ENCODE measurements at regions not wholly inside any gene's neighbourhood (a gene's known extent, or its start where the extent isn't known, plus 50 kb on each side); places are given as distances from the start of the nearest gene placed in this dataset.

DNA sequence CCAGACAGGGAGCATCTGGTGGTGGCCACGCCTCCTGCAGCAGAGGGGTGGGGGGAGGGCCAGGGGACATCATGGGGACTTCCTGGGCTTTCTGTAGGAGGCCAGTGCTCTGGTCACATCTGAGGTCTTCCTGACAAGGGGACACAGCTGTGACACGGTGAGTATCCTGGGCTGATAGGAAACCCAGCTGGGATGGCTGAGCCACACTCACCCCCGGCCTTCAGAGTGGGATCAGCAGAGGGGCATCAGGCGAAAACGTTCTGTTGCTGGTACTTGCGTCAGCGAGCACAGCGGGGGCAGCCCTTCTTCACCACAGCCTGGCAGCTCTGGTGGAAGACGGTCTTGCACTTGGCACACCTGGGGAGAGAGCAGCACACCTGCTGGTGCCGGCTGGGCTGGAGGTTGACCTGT, 122.9 kb upstream of the SMURF2 start (continued):
- TF ChIP-seq, protein P1, sequence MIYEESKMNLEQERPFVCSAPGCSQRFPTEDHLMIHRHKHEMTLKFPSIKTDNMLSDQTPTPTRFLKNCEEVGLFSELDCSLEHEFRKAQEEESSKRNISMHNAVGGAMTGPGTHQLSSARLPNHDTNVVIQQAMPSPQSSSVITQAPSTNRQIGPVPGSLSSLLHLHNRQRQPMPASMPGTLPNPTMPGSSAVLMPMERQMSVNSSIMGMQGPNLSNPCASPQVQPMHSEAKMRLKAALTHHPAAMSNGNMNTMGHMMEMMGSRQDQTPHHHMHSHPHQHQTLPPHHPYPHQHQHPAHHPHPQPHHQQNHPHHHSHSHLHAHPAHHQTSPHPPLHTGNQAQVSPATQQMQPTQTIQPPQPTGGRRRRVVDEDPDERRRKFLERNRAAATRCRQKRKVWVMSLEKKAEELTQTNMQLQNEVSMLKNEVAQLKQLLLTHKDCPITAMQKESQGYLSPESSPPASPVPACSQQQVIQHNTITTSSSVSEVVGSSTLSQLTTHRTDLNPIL (CRISPR knock-in tag; IDR thresholded peaks at IDR 0.05; ENCODE audit: low read depth): no peak
- no peak for TF ChIP-seq BACH2 (CRISPR knock-in tag; IDR thresholded peaks at IDR 0.05; ENCODE audit: borderline replicate concordance)
- no peak for TF ChIP-seq TOX (CRISPR knock-in tag; IDR thresholded peaks at IDR 0.05; ENCODE audit: borderline replicate concordance)
- TF ChIP-seq ZC3H10 (CRISPR knock-in tag; IDR thresholded peaks at IDR 0.05): no peak

DNA sequence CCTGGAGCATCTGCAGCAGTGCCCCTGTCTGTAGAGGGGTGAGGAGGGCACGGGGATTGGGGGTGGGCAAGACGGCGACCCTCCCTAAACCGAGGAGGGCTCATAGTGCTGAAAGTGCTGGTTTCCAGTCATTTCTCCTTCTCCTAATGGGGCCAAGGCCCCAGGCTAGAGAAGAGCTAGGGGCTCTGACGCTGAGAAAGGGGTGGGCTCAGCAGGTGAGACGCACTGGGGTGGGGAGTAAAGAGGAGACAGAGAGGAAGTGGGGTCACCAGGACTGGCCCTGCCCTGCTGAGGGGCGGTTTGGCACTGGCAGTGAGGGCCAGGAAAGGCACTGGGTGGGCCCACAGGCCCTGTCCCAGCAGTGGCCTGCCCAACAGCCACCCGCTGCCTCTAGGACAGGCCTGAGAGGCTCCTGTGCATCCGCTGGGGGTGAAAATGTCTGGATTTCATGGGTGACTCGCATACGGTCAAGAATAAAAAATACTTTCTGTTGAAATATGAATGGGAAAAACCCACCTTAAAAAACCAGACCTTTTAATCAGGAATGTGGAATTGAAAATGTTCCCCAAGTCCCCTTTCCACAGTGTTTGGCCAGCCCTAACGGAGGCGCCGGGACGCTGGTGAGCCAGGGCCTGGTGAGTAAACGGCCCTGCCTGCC, 122.4 kb upstream of the SMURF2 start:
- no peak for ATAC-seq

DNA sequence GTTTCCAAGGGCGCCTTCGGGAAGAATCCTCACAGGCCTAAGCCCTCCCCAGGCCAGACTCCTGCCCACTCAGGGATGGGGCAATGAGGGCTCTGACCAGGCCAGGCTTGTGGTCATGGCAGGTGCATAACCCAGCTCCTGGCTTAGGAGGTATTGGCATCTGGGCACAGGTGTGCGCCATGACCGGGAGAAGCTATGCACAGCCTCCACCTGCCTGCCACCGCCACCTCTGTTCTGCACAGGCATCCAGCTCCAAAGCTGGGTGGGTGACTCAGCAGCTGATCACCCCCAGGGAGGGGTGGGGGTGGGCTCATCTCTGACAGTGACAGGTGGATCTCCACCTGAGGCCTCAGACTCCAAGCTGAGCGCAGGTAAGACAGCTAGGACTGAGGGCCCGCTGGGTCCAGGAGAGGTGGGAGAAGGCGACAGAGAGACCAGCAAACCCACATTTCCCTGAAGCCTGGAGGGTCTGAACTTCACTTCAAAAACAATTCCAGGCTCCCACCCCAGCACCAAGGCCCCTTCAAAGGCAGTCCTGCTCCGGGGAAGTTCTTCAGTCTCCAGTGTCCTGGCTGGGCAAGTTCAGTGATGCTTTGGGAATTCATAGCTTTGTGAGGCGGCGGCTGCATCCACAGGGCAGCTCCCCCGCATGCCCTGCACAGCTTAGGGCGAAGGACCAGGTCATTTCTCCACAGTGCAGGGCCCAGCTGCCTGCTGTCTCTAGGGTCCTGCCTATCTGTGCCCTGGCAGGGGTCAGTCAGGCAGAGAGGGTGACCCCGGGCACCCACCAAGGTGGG, 121.6 kb upstream of the SMURF2 start:
- ATAC-seq: no peak
- TF ChIP-seq SNAI2 (CRISPR knock-in tag; IDR thresholded peaks at IDR 0.05): no peak
- no peak for TF ChIP-seq PPARA (CRISPR knock-in tag; IDR thresholded peaks at IDR 0.05; ENCODE audit: borderline replicate concordance)
- no peak for TF ChIP-seq CSDC2 (CRISPR knock-in tag; IDR thresholded peaks at IDR 0.05)
- TF ChIP-seq ZNF70 (CRISPR knock-in tag; IDR thresholded peaks at IDR 0.05): no peak
- TF ChIP-seq ESRRG (CRISPR knock-in tag; IDR thresholded peaks at IDR 0.05): no peak
- no peak for TF ChIP-seq ISL1 (CRISPR knock-in tag; IDR thresholded peaks at IDR 0.05)
- TF ChIP-seq RARB (CRISPR knock-in tag; IDR thresholded peaks at IDR 0.05): no peak
- TF ChIP-seq ZNF565 (CRISPR knock-in tag; conservative IDR thresholded peaks at IDR 0.05; ENCODE audit: low read depth): no peak
- no peak for TF ChIP-seq PATZ1 (CRISPR knock-in tag; IDR thresholded peaks at IDR 0.05; ENCODE audit: borderline replicate concordance)
- no peak for TF ChIP-seq ZFP3 (CRISPR knock-in tag; IDR thresholded peaks at IDR 0.05)
- TF ChIP-seq ZC3H10 (CRISPR knock-in tag; IDR thresholded peaks at IDR 0.05): no peak

More for the DNA sequence above, 122.4 kb upstream of the SMURF2 start:
- TF ChIP-seq TOX (CRISPR knock-in tag; IDR thresholded peaks at IDR 0.05; ENCODE audit: borderline replicate concordance): no peak
- no peak for TF ChIP-seq TSHZ2 (CRISPR knock-in tag; IDR thresholded peaks at IDR 0.05)
- no peak for TF ChIP-seq ESRRG (CRISPR knock-in tag; IDR thresholded peaks at IDR 0.05)
- no peak for TF ChIP-seq ISL1 (CRISPR knock-in tag; IDR thresholded peaks at IDR 0.05)
- TF ChIP-seq BACH2 (CRISPR knock-in tag; IDR thresholded peaks at IDR 0.05; ENCODE audit: borderline replicate concordance): no peak
- TF ChIP-seq PATZ1 (CRISPR knock-in tag; IDR thresholded peaks at IDR 0.05; ENCODE audit: borderline replicate concordance): no peak
- no peak for TF ChIP-seq SNAI2 (CRISPR knock-in tag; IDR thresholded peaks at IDR 0.05)
- no peak for TF ChIP-seq ZNF565 (CRISPR knock-in tag; conservative IDR thresholded peaks at IDR 0.05; ENCODE audit: low read depth)
- TF ChIP-seq TCF4 (CRISPR knock-in tag; IDR thresholded peaks at IDR 0.05; ENCODE audit: borderline replicate concordance): no peak
- TF ChIP-seq CSRNP3 (CRISPR knock-in tag; IDR thresholded peaks at IDR 0.05): no peak
- TF ChIP-seq RARB (CRISPR knock-in tag; IDR thresholded peaks at IDR 0.05): no peak
- TF ChIP-seq CSDC2 (CRISPR knock-in tag; IDR thresholded peaks at IDR 0.05): no peak
- no peak for TF ChIP-seq ZNF8 (CRISPR knock-in tag; IDR thresholded peaks at IDR 0.05)
- no peak for TF ChIP-seq ZFP3 (CRISPR knock-in tag; IDR thresholded peaks at IDR 0.05)
- no peak for TF ChIP-seq ZFP30 (CRISPR knock-in tag; IDR thresholded peaks at IDR 0.05)
- TF ChIP-seq PPARA (CRISPR knock-in tag; IDR thresholded peaks at IDR 0.05; ENCODE audit: borderline replicate concordance): no peak

Data from SK-N-SH treated with all-trans-retinoic acid at 6 μM for 48 hours (cell line).